CD4-positive, alpha-beta memory T cell (primary cell): ENCODE measurements at regions not wholly inside any gene's neighbourhood (a gene's known extent, or its start where the extent isn't known, plus 50 kb on each side); places are given as distances from the start of the nearest gene placed in this dataset.

Source experiments
- CTCF ChIA-PET: fragments of 350-600 bp; sonication (Branson Sonifier 250); formaldehyde crosslinking; loops from one replicate; lab custom pipeline; 2021; ENCODE audit warnings: inconsistent platforms; ENCODE audit not compliant: partially characterized antibody; lab: Charles Lee
- POLR2A ChIA-PET: fragments of 350-600 bp; sonication (Branson Sonifier 250); formaldehyde crosslinking; loops from one replicate; lab custom pipeline; 2021; ENCODE audit not compliant: partially characterized antibody; lab: Charles Lee
- DNase-seq, 5 donors: peaks; one replicate each; pipeline versions ENCODE4 v3.0.0 to v3.0.0-alpha.2; 2020 to 2022; ENCODE audit warnings: mixed read lengths in 1 of 5
- H3K27ac ChIP-seq: one replicate; pipeline ENCODE4 v1.7.0; 2013; ENCODE audit warnings: low read depth, low read length
- H3K27me3 ChIP-seq: 2 replicates; pipeline ENCODE4 v1.7.0; 2013; ENCODE audit warnings: mild to moderate bottlenecking, low read length, moderate library complexity; ENCODE audit not compliant: insufficient read depth
- H3K36me3 ChIP-seq: 2 replicates; pipeline ENCODE4 v1.7.0; 2013; ENCODE audit warnings: mild to moderate bottlenecking, low read length, moderate library complexity; ENCODE audit not compliant: insufficient read depth
- H3K4me1 ChIP-seq: 2 replicates; pipeline ENCODE4 v1.7.0; 2013; ENCODE audit warnings: mild to moderate bottlenecking, low read length, moderate library complexity; ENCODE audit not compliant: insufficient read depth
- H3K4me3 ChIP-seq, 2 donors: one replicate each; pipeline ENCODE4 v1.7.0; 2013; ENCODE audit warnings: low read length in 2 of 2, mild to moderate bottlenecking in 1 of 2
- H3K9me3 ChIP-seq, 2 donors: one replicate each; pipeline ENCODE4 v1.7.0; 2013; ENCODE audit warnings: low read length in 2 of 2, control low read depth in 1 of 2; ENCODE audit not compliant: control insufficient read depth in 1 of 2
- H3K27ac Mint-ChIP-seq, 7 donors: one replicate each; pipeline ENCODE4 v1.8.0; 2020 to 2021; ENCODE audit warnings: mixed read lengths in 7 of 7, mild to moderate bottlenecking in 6 of 7, inconsistent platforms in 3 of 7, moderate library complexity in 3 of 7
- H3K27me3 Mint-ChIP-seq, 2 donors: one replicate each; pipeline ENCODE4 v1.8.0; 2020 to 2021; ENCODE audit warnings: mixed read lengths in 2 of 2
- H3K36me3 Mint-ChIP-seq, 2 donors: one replicate each; pipeline ENCODE4 v1.8.0; 2020 to 2021; ENCODE audit warnings: mixed read lengths in 2 of 2, inconsistent platforms in 1 of 2, mild to moderate bottlenecking in 1 of 2
- H3K4me1 Mint-ChIP-seq, 4 donors: one replicate each; pipeline ENCODE4 v1.8.0; 2020 to 2021; ENCODE audit warnings: mixed read lengths in 4 of 4, mild to moderate bottlenecking in 1 of 4
- H3K4me3 Mint-ChIP-seq, 8 donors: one replicate each; pipeline ENCODE4 v1.8.0; 2020 to 2021; ENCODE audit warnings: mixed read lengths in 8 of 8, mild to moderate bottlenecking in 7 of 8, moderate library complexity in 6 of 8, inconsistent platforms in 3 of 8
- H3K9me3 Mint-ChIP-seq, 8 donors: one replicate each; pipeline ENCODE4 v1.8.0; 2020 to 2021; ENCODE audit warnings: mixed read lengths in 8 of 8, mild to moderate bottlenecking in 5 of 8, inconsistent platforms in 3 of 8, moderate library complexity in 1 of 8
- intact Hi-C: fragments of 100-400 bp; cut with micrococcal nuclease; formaldehyde crosslinking; loops from one replicate; pipeline ENCODE4 v1.15.1; 2023

GRCh38 chr7:138295049-138295637 lies 164.9 kb upstream of the TRIM24 start:
- Histone ChIP-seq H3K27ac (no peak overlapping the region), H3K4me3 (no peak overlapping the region), H3K36me3 (no peaks in the 10 kb centered on the region), H3K27me3 (no peaks in the 10 kb centered on the region), H3K9me3 (no peaks in the 10 kb centered on the region), H3K4me1 (no peaks in the 10 kb centered on the region)
- Mint-ChIP-seq H3K27ac (no peak overlapping the region), H3K27me3 (no peaks in the 10 kb centered on the region), H3K4me3 (no peak overlapping the region), H3K36me3 (peaks cover 0 to 1% of the 10 kb centered on the region in 2 donors), H3K4me1 (peaks cover 0 to 3% (median under 1%) of the 10 kb centered on the region in 4 donors), H3K9me3 (peaks cover 0 to 11% (median 0%) of the 10 kb centered on the region in 8 donors)
- intact Hi-C loops = no loop called here
- ChIA-PET POLR2A (no interaction called here), CTCF (no interaction called here)
- no peak for DNase-seq

GRCh38 chr7:138297526-138297925 lies 162.5 kb upstream of the TRIM24 start:
- Mint-ChIP-seq H3K27ac (no peak overlapping the region), H3K9me3 (peaks cover 0 to 2% (median 0%) of the 10 kb centered on the region in 8 donors), H3K4me1 (peaks cover 0 to 3% (median under 1%) of the 10 kb centered on the region in 4 donors), H3K4me3 (no peak overlapping the region), H3K36me3 (no peaks in the 10 kb centered on the region), H3K27me3 (no peaks in the 10 kb centered on the region)
- DNase-seq = no peak
- Histone ChIP-seq H3K36me3 (no peaks in the 10 kb centered on the region), H3K9me3 (no peaks in the 10 kb centered on the region), H3K4me3 (no peak overlapping the region), H3K27me3 (no peaks in the 10 kb centered on the region), H3K4me1 (no peaks in the 10 kb centered on the region), H3K27ac (no peak overlapping the region)
- ChIA-PET POLR2A (no interaction called here), CTCF (no interaction called here)
- intact Hi-C loops = no loop called here

- ChIA-PET CTCF (no interaction called here), POLR2A (no interaction called here)
- no peaks in the 10 kb centered on the region for H3K36me3 ChIP-seq
- no peak overlapping the region for H3K27ac ChIP-seq
- Mint-ChIP-seq H3K27me3 (no peaks in the 10 kb centered on the region), H3K36me3 (no peaks in the 10 kb centered on the region), H3K4me1 (peaks cover 0 to 3% (median under 1%) of the 10 kb centered on the region in 4 donors), H3K27ac (no peak overlapping the region), H3K4me3 (no peak overlapping the region), H3K9me3 (peaks cover 0 to 2% (median 0%) of the 10 kb centered on the region in 8 donors)
- no peaks in the 10 kb centered on the region for H3K27me3 ChIP-seq
- intact Hi-C loops = no loop called here
- no peak overlapping the region for H3K4me3 ChIP-seq
- no peaks in the 10 kb centered on the region for H3K9me3 ChIP-seq
- DNase-seq = no peak
- H3K4me1 ChIP-seq = no peaks in the 10 kb centered on the region
Observed at GRCh38 chr7:138299066-138299465, 161.0 kb upstream of the TRIM24 start.

GRCh38 chr7:138303230-138304070 lies 156.6 kb upstream of the TRIM24 start:
- no peak overlapping the region for H3K27ac Mint-ChIP-seq
- Histone ChIP-seq H3K4me1 (no peaks in the 10 kb centered on the region), H3K27ac (no peak overlapping the region), H3K27me3 (no peaks in the 10 kb centered on the region), H3K9me3 (no peaks in the 10 kb centered on the region), H3K4me3 (no peak overlapping the region), H3K36me3 (no peaks in the 10 kb centered on the region)
- peaks cover 0 to 2% (median 0%) of the 10 kb centered on the region in 8 donors for H3K9me3 Mint-ChIP-seq
- ChIA-PET POLR2A (no interaction called here), CTCF (no interaction called here)
- H3K36me3 Mint-ChIP-seq = no peaks in the 10 kb centered on the region
- H3K4me3 Mint-ChIP-seq = no peak overlapping the region
- no peaks in the 10 kb centered on the region for H3K4me1 Mint-ChIP-seq
- intact Hi-C loops = no loop called here
- no peaks in the 10 kb centered on the region for H3K27me3 Mint-ChIP-seq
- DNase-seq = no peak

- Mint-ChIP-seq H3K4me1 (no peaks in the 10 kb centered on the region), H3K27me3 (no peaks in the 10 kb centered on the region)
- POLR2A ChIA-PET = no interaction called here
Observed at GRCh38 chr7:138304071-138304320, 156.1 kb upstream of the TRIM24 start.

GRCh38 chr7:138307633-138308032 lies 152.4 kb upstream of the TRIM24 start:
- Histone ChIP-seq H3K9me3 (no peaks in the 10 kb centered on the region), H3K27ac (no peak overlapping the region), H3K27me3 (no peaks in the 10 kb centered on the region), H3K4me1 (no peaks in the 10 kb centered on the region), H3K4me3 (no peak overlapping the region), H3K36me3 (no peaks in the 10 kb centered on the region)
- H3K4me1 Mint-ChIP-seq = no peaks in the 10 kb centered on the region
- no peaks in the 10 kb centered on the region for H3K36me3 Mint-ChIP-seq
- H3K27me3 Mint-ChIP-seq = no peaks in the 10 kb centered on the region
- DNase-seq = no peak
- intact Hi-C loops = no loop called here
- H3K9me3 Mint-ChIP-seq = no peaks in the 10 kb centered on the region
- POLR2A ChIA-PET = no interaction called here
- H3K27ac Mint-ChIP-seq = no peak overlapping the region
- CTCF ChIA-PET = no interaction called here
- H3K4me3 Mint-ChIP-seq = no peak overlapping the region

More at GRCh38 chr7:138304071-138304320, 156.1 kb upstream of the TRIM24 start:
- Histone ChIP-seq H3K9me3 (no peaks in the 10 kb centered on the region), H3K36me3 (no peaks in the 10 kb centered on the region), H3K27me3 (no peaks in the 10 kb centered on the region), H3K4me3 (no peak overlapping the region), H3K27ac (no peak overlapping the region), H3K4me1 (no peaks in the 10 kb centered on the region)
- intact Hi-C loops = no loop called here
- Mint-ChIP-seq H3K36me3 (no peaks in the 10 kb centered on the region), H3K9me3 (peaks cover 0 to 2% (median 0%) of the 10 kb centered on the region in 8 donors), H3K27ac (no peak overlapping the region), H3K4me3 (no peak overlapping the region)
- DNase-seq = no peak
- CTCF ChIA-PET = no interaction called here

- H3K27ac Mint-ChIP-seq = no peak overlapping the region
- Histone ChIP-seq H3K27me3 (no peaks in the 10 kb centered on the region), H3K4me3 (no peak overlapping the region), H3K27ac (no peak overlapping the region), H3K36me3 (no peaks in the 10 kb centered on the region), H3K4me1 (no peaks in the 10 kb centered on the region), H3K9me3 (no peaks in the 10 kb centered on the region)
- no peaks in the 10 kb centered on the region for H3K9me3 Mint-ChIP-seq
- no peak for DNase-seq
- peaks cover 0 to 2% of the 10 kb centered on the region in 2 donors for H3K27me3 Mint-ChIP-seq
- no peaks in the 10 kb centered on the region for H3K36me3 Mint-ChIP-seq
- ChIA-PET CTCF (no interaction called here), POLR2A (no interaction called here)
- intact Hi-C loops = no loop called here
- H3K4me1 Mint-ChIP-seq = no peaks in the 10 kb centered on the region
- no peak overlapping the region for H3K4me3 Mint-ChIP-seq
Observed at GRCh38 chr7:138308136-138308535, 151.9 kb upstream of the TRIM24 start.
